ENCODE measurements at regions not wholly inside any gene's neighbourhood (a gene's known extent, or its start where the extent isn't known, plus 50 kb on each side); places are given as distances from the start of the nearest gene placed in this dataset.

- TF ChIP-seq CTCF (IDR thresholded peaks at IDR 0.05) = no peak
- no peak for DNase-seq (ENCODE audit: low spot score in 2 of 2)
- no peak overlapping the region for H3K27ac ChIP-seq
- H3K27me3 ChIP-seq = no peaks in the 10 kb centered on the region
- H3K36me3 ChIP-seq = no peaks in the 10 kb centered on the region
- H3K4me3 ChIP-seq = no peak overlapping the region
- no peaks in the 10 kb centered on the region for H3K4me1 ChIP-seq
- H3K9me3 ChIP-seq = no peaks in the 10 kb centered on the region
- intact Hi-C loops (cut with DNase I) = no loop called here
These were observed 790.5 kb downstream of the DIPK2A start for GRCh38 chr3:144762091-144762490.

GRCh38 chr3:144763878-144764454, 792.3 kb downstream of the DIPK2A start:
- H3K4me1 ChIP-seq = no peaks in the 10 kb centered on the region
- peak overlapping the region; percentile 13 to 14 for H3K4me3 ChIP-seq
- no peaks in the 10 kb centered on the region for H3K9me3 ChIP-seq
- no peak for DNase-seq (ENCODE audit: low spot score in 2 of 2)
- intact Hi-C loops (cut with DNase I) = no loop called here
- H3K27ac ChIP-seq = no peak overlapping the region
- no peaks in the 10 kb centered on the region for H3K36me3 ChIP-seq
- TF ChIP-seq CTCF (IDR thresholded peaks at IDR 0.05) = no peak
- no peaks in the 10 kb centered on the region for H3K27me3 ChIP-seq

- no peak overlapping the region for H3K4me3 ChIP-seq
- DNase-seq (ENCODE audit: low spot score in 2 of 2) = no peak
- no peaks in the 10 kb centered on the region for H3K9me3 ChIP-seq
- H3K36me3 ChIP-seq = no peaks in the 10 kb centered on the region
- no peaks in the 10 kb centered on the region for H3K27me3 ChIP-seq
- H3K27ac ChIP-seq = no peak overlapping the region
- no peak for TF ChIP-seq CTCF (IDR thresholded peaks at IDR 0.05)
- peaks cover 0 to 5% of the 10 kb centered on the region in 2 donors for H3K4me1 ChIP-seq
- intact Hi-C loops (cut with DNase I) = loop anchor here (5.0 kb wide), 1 partner anchor 873 kb away; no protein-coding TSS in a partner anchor
These were observed 798.7 kb downstream of the DIPK2A start for GRCh38 chr3:144770281-144770680.

GRCh38 chr3:144770915-144771351, 799.3 kb downstream of the DIPK2A start:
- H3K9me3 ChIP-seq = no peaks in the 10 kb centered on the region
- H3K4me1 ChIP-seq = peaks cover 0 to 5% of the 10 kb centered on the region in 2 donors
- intact Hi-C loops (cut with DNase I) = loop anchor here (5.0 kb wide), 1 partner anchor 874 kb away; no protein-coding TSS in a partner anchor
- peak in 2 of 3 experiments; percentile 27 to 38 for TF ChIP-seq CTCF (IDR thresholded peaks at IDR 0.05)
- H3K27me3 ChIP-seq = no peaks in the 10 kb centered on the region
- H3K4me3 ChIP-seq = no peak overlapping the region
- no peaks in the 10 kb centered on the region for H3K36me3 ChIP-seq
- DNase-seq (ENCODE audit: low spot score in 2 of 2) = no peak
- H3K27ac ChIP-seq = no peak overlapping the region

GRCh38 chr3:144771381-144771870, 799.8 kb downstream of the DIPK2A start:
- DNase-seq (ENCODE audit: low spot score in 2 of 2) = no peak
- Histone ChIP-seq H3K27me3 (no peaks in the 10 kb centered on the region), H3K9me3 (no peaks in the 10 kb centered on the region), H3K4me3 (no peak overlapping the region), H3K27ac (no peak overlapping the region), H3K4me1 (peaks cover 0 to 5% of the 10 kb centered on the region in 2 donors), H3K36me3 (no peaks in the 10 kb centered on the region)
- intact Hi-C loops (cut with DNase I) = loop anchor here (5.0 kb wide), 1 partner anchor 874 kb away; no protein-coding TSS in a partner anchor
- TF ChIP-seq CTCF (IDR thresholded peaks at IDR 0.05) = no peak
